C4-2B (cell line): ENCODE measurements at regions not wholly inside any gene's neighbourhood (a gene's known extent, or its start where the extent isn't known, plus 50 kb on each side); places are given as distances from the start of the nearest gene placed in this dataset.

Experiments
- H3K27ac ChIP-seq: fragments of 450-650 bp; 2 replicates; pipeline ENCODE4 v1.5.1; 2017
- CTCF ChIP-seq: fragments of 450-650 bp; conservative IDR thresholded peaks from 2 replicates; pipeline ENCODE4 v1.5.1; 2017; ENCODE audit warnings: mild to moderate bottlenecking
- ZFX ChIP-seq: fragments of 450-650 bp; IDR thresholded peaks from 2 replicates; pipeline ENCODE4 v1.6.1; 2017

- no peak overlapping the region for H3K27ac ChIP-seq
- no peak for TF ChIP-seq CTCF
- TF ChIP-seq ZFX, result no peak
Observed at GRCh38 chr1:81410351-81410750, 390.4 kb upstream of the ADGRL2 start.

- no peak overlapping the region for H3K27ac ChIP-seq
- no peak for TF ChIP-seq CTCF
- TF ChIP-seq ZFX, result no peak
Observed at GRCh38 chr1:81409780-81410274, 390.9 kb upstream of the ADGRL2 start.

- TF ChIP-seq CTCF, result no peak
- no peak overlapping the region for H3K27ac ChIP-seq
Observed at GRCh38 chr1:81409262-81409661, 391.5 kb upstream of the ADGRL2 start.

GRCh38 chr1:81408419-81408818 lies 392.3 kb upstream of the ADGRL2 start:
- no peak for TF ChIP-seq ZFX
- no peak for TF ChIP-seq CTCF
- no peak overlapping the region for H3K27ac ChIP-seq

- no peak overlapping the region for H3K27ac ChIP-seq
- TF ChIP-seq ZFX, result no peak
- TF ChIP-seq CTCF, result no peak
Observed at GRCh38 chr1:81407000-81407821, 393.5 kb upstream of the ADGRL2 start.

- TF ChIP-seq CTCF (no peak), ZFX (no peak)
- H3K27ac ChIP-seq, result no peak overlapping the region
Observed at GRCh38 chr1:81406292-81406999, 394.3 kb upstream of the ADGRL2 start.

- no peak overlapping the region for H3K27ac ChIP-seq
- no peak for TF ChIP-seq ZFX
- TF ChIP-seq CTCF, result no peak
Observed at GRCh38 chr1:81398041-81398440, 402.7 kb upstream of the ADGRL2 start.
